Thyroid gland (tissue), 4 donors: ENCODE measurements at regions not wholly inside any gene's neighbourhood (a gene's known extent, or its start where the extent isn't known, plus 50 kb on each side); places are given as distances from the start of the nearest gene placed in this dataset.

Source experiments
- CTCF ChIP-seq, 6 experiments: fragments of 200-600 bp in 3 of 6; fragments of 450-650 bp in 3 of 6; sonication (generic) in 3 of 6; IDR thresholded peaks; one replicate each; pipeline ENCODE4 v1.5.1; 2016 to 2019; ENCODE audit warnings: antibody characterized with exemption in 6 of 6, mild to moderate bottlenecking in 2 of 6, inconsistent platforms in 1 of 6, moderate library complexity in 1 of 6
- POLR2A ChIP-seq, 2 donors: fragments of 450-650 bp; IDR thresholded peaks; one replicate each; pipeline ENCODE4 v1.6.1; 2017; ENCODE audit warnings: antibody characterized with exemption in 2 of 2, mild to moderate bottlenecking in 2 of 2, moderate library complexity in 1 of 2

- TF ChIP-seq CTCF (IDR thresholded peaks at IDR 0.05) (no peak), POLR2A (IDR thresholded peaks at IDR 0.05) (no peak)
These were observed 473.0 kb downstream of the PLK2 start for GRCh38 chr5:57986761-57987341.
